NOMO-1 treated with dmso at 0.1 percent for 144 hours (cell line): ENCODE measurements at regions not wholly inside any gene's neighbourhood (a gene's known extent, or its start where the extent isn't known, plus 50 kb on each side); places are given as distances from the start of the nearest gene placed in this dataset.

Experiments
- DNase-seq: peaks from one replicate; lab custom pipeline; 2025; ENCODE audit not compliant: unreplicated experiment; lab: John Stamatoyannopoulos, UW

DNA sequence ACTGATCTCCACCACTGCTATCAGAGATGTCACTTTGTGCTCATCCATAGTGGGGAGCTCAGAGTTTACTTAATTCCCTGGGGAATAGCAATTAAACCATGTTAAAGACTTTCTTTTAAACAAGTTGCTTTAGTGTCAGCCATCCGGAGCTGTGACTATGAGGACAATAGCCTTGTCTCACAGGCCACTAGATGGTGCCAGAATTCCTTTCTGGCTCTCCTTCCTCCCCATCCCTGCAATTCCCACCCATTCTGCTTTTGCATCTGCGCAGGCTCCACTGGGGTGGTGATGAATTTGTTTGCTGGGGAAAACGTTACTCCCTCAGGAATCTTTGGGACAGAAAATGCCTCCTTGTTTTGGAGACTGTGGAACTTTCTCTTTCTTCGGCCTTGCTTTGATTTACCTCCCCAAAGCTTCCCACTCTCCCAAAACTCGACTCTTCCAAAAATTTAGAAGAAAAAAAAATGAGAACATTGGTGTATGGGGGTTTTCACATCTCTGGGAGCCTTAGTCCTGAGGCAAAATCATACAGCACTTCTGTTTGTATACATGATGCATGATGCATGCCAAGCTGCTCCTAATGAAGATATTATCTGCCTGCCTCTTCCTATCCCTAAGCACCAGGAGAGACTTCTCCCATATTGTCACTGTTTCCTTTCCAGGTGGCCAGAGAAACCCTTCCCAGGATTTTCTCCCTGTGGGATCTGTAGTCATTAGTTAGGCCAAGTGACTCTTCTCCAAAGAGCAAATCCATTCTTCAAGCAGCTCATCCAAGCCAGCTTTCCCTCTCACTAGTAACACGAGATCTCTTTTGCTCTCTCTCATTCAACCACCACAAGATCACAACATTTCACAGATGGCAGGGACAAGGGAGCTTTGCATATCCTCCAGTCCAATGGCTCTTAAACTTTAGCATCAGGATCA, 466.1 kb downstream of the TLR4 start:
- DNase-seq: no peak

DNA sequence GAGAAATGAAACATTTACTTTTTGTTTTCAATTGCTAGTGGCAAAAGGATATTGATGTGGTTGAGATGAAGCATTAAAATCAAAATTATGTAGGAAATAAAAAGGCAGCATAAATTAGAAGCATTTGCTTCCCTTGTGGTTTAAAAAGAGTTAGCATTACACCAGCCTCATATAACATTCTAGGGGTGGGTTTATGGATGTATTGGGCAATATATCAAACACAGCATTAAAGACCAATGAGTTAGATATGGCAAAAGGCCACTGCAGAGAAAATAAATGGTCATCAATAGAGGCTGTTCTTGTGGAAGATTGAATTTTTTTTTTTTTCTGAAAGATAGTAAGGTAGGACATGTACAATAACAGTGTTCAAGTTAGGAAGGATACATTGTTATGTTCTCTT, 473.0 kb downstream of the TLR4 start:
- no peak for DNase-seq

DNA sequence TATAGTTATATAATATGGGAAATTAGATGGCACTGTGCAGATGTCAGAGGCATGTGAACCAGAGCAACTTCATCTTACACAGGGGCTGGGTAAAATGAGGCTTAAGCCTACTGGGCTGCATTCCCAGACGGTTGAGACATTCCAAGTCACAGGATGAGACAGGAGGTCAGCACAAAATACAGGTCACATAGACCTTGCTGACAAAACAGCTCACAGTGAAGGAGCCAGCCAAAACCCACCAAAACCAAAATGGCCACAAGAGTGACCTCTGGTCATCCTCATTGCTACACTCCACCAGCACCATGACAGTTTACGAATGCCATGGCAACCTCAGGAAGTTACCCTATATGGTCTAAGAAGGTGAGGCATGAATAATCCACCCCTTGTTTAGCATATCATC, 479.4 kb downstream of the TLR4 start:
- DNase-seq: no peak

DNA sequence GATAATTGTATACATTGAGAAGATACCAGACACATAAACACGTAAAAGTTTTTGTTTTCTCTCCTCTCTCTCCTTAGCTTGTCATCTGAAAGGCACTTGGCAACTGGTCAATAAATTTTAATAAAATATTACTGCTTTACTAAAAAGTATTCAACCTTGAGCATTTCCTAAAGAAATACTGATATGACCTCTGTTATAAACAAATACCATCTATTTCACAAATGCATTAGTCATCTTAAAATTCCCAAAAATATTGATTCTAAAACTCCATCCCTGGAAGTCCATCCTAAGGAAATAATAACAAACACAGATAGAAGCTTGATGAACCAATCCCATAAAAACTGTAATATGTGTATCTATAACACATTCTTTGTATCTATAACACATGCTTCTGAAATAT, 483.2 kb downstream of the TLR4 start:
- DNase-seq: no peak

DNA sequence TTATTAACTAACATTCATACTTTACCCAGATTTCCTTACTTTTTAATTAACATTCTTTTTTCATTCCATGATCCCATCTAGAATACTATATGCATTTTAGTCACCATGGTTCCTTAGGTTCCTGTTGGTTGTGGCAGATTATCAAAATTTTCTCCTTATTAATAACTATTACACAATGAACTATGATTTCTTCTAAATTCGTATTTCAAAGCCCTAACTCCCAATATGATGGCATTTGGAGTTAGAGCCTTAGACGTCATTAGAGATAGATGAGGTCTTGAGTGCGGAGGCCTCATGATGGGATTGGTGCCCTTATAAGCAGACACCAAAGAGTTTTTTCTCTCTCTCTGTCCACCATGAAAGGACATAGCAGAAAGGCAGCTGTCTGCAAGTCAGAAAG, 485.4 kb downstream of the TLR4 start:
- DNase-seq: no peak

DNA sequence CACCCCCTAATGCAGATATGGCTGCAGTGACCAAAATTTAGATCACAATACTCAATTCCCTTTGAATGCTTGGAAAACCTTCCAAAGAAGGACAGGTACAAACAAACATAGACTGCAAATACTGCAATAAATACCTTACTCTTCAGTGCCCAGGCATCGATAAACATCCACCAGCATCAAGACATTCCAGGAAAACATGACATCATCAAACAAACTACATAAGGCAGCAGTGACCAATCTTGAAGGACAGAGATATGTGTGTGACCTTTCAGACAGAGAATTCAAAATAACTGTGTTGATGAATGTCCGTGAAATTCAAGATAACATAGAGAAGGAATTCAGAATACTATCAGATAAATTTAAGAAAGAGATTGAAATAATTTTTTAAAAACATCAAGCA, 488.6 kb downstream of the TLR4 start:
- DNase-seq: no peak

DNA sequence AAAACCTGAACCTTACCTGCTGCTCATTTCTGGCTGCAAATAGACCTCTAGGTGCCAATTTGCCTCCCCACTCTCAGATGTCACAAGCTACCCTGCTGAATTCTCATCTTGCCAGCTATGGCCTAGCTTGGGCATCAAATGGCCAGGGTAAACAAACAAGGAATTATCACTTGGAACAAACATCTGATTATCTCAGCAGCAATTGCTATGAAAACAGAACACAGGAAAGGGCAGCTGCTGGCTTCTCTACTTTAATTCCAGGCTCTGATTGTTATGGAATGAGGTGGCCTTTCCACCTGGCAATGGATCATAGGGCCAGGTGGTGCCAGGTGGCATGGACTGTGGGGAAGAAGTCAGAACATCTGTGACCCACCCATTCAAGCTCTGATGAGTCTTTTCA, 505.1 kb downstream of the TLR4 start:
- DNase-seq: no peak

DNA sequence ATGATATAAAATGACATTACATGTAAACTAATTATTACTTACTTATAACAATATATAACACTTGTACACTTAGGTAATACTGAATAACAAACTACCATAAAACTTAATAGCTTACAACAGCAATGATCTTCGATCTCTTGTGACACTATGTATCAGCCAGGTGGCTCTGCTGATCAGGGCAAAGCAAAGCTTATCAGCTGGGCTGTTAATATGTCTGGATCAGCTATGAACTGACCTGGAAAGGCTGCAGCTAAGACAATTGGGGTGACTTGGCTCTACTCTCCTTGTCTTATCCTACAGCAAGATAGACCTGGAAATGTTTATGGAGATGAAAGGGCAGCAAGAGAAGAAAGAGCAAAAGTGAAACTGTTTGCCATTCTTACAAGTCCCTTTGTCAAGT, 511.3 kb downstream of the TLR4 start:
- DNase-seq: no peak

DNA sequence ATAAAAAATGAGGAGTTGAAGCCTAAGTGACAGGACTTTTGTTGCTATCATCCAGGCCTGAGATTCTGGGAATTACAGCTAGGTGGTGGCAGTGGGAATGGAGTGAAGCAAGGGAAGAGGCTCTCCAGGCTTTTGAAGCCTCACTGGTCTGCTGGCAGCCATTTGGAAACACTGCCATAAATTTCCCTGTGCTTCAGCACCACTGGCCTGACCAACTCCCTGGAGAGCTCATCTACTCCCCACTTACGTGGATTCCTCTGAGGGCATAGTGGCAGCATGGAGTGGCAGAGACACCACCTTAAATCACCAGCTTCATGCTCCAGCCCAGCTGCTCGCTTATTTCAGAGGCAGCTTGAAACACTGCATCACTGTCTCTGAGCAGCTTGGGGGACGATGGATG, 518.2 kb downstream of the TLR4 start:
- DNase-seq: no peak

DNA sequence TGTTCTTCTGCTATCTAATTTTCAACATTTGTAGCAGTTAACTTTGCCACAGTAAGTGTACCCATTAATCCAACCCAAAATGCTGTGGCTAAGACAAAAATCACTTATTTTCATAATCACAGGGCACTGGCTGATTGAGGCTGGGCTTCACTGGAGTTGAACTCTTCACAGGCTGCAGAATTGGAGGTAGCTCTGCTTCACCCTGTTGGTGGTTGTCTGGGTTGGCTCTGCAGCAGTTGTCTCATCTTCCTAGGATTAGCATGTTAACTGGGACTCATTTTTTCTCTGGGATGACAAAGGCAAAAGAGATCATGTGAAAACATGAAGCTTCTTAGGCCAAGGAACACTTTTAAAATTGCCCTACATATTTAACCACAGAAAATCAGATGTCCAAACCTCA, 518.9 kb downstream of the TLR4 start:
- no peak for DNase-seq

DNA sequence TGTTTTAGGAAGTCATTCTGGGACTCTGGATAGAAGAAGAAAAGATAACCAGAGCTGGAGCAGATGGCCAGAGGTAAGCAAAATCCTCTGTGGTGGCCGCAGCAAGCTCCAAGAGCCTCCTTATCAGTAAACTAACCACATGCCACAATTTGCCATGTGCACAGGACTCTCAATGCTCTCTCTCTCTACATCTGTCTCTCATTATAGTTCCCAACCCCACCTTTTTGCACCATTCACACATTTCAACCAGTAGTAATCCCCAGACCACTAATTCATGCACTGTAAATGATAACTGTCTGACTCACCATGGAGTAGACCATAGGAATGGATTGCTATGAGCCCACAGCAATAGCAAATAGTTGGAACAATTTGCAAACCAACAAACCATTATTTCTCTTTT, 526.1 kb downstream of the TLR4 start:
- DNase-seq: no peak

DNA sequence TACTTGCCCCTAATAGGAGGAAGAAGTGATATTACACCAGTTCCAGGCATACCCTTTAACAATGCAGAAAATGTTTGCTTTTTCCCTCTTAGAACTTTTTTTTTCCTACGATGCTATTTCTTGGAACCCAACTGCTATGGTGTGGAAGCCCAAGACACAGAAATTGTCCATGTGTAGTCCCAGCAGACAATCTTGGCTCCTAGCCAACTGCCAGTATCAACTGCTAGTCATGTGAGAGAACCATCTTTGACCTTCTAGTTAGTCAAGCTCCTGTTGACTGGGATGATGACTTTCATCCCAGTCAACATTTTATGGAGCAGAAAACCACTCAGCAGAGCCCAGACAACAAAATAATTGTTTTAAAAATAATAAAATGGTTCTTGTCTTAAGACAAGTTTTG, 532.4 kb downstream of the TLR4 start:
- no peak for DNase-seq

DNA sequence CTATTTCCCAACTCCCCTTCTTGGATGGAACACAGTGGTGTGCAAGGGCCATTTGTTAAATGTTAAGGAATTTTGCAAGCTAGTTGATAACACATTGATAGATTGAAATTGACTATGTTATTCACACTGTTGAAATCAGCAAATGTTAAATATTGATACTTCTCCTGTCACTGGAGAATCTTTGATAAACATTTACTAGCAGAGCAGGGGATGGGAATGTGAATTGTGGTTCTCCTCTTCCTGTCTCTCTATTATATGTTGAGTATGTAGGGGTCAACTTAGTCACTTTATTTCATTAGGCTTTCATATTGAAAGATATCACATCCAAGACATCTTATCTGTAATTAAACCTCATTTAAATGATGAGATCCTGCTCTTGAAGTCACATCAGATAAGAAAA, 533.9 kb downstream of the TLR4 start:
- no peak for DNase-seq

DNA sequence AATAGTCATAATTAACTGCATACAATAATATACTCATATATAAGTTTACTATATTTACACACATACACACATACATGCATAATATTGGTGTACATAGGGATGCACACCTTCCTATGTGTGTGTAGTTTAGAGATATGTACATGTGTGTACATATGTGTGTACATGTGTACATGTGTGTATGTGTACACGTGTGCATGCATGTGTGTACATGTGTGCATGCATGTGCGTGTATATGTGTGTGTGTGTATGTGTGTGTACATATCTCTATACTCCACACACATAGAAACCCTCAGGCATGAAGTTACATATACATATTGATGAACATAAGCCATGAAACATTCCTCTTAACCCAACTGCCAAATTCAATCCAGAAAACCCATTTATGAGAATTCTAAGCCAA, 547.8 kb downstream of the TLR4 start:
- DNase-seq: no peak

DNA sequence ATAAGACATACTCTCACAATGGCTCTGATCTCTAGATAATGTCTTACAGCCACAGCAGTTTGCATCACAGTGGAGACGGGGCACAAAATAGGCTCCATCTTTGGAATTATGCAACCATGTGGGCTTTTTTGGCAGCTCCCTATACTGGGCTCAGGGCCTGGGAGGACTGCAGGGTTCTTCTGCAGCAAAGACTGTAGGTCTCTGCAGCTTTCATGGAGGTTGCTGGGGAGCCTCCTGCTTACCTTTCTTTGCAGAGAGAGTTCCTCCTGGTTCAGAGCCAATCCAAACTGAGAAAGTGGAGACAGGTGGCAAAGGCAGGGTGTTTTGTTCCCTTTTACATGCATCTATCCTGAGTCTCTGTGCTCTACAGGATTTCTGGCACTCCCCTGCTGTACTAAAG, 558.0 kb downstream of the TLR4 start:
- no peak for DNase-seq

DNA sequence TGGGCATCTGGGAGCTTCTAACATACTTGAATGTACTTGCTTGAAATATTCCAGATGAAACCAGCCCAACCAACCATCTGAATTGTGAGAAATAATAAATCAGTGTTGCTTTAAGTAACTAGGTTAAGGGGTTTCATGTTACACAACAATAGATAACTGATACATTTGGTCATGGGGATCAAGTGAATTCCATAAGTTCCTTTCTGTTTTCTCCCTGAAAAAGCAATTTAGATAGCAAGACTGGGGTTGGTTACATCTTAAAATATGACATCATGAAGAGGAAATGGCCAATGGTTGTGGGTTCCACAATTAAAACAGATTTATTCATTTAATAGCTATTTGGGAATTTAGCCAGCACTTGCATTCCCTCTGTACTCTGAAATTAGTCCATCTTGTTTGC, 559.7 kb downstream of the TLR4 start:
- DNase-seq: no peak

DNA sequence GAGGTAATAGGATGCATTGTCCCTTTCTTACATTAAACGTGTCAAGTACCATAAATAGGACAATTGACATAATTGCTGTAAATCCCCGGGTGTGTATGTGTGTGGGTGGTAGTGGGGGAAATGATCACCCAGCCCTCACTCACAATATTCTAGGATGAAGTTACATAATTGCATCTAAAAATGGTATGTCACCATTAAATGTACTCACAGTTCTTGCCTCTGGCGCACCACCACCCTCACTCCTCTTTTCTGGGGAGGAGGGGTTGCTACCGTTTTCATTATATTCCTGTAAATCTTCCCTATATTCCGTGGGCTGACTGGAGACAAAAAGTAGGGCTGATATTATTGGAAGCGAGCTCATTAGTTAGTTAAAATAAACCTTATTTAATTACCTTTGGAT, 563.8 kb downstream of the TLR4 start:
- DNase-seq: no peak

DNA sequence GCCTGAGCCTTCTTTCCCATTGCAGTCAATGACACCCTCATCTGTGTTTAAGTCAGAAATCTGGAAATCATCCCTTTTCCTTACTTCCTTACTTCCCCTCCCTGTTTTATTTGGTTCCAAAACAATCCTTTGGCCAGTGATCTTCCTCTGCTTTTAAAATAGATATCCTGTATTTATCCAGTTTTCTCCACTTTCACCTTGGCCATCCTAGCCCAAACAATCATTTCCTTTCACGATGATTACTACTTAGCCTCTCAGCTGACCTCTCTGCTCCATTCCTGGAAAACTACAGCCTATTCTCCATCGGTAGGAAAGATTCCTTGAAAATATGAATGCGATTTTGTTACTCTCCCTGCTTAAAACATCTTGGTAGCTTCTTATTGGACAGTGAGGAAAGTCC, 565.4 kb downstream of the TLR4 start:
- no peak for DNase-seq

DNA sequence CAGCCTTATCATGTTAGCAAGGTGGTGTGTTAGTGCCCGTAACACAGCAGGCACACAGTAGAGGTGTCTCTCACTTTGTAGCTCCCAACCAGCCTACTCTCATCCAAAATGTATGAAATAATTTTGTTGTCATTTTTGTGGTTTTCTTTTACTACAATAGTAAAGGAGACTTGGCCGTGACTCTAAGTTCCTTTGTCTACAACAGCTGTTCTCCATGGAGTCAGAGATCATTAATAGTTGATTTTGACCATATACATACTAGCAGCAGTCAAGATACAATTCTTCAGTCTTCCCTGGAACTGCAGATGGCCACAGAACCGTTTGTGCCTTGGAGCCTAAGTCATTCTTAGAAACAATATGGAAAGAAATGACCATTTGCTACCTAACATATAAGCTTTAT, 567.1 kb downstream of the TLR4 start:
- no peak for DNase-seq

DNA sequence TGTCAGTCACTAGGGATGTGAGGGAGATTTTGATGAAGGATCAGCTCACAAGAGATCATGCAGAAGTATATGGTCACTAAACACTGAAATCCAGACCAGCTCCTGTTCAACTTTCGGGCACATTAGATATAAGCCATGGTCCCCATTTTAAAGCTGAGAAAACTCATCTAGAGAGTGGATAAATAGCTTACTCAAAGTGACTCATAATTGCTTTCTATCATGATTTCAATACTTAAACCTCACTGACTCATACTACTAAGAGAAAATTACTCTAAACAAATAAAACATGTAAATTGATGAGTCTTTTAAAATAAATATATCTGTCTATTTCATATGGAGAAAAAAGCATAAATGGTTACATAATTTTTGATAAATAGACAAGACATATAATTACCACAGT, 567.7 kb downstream of the TLR4 start:
- DNase-seq: no peak

DNA sequence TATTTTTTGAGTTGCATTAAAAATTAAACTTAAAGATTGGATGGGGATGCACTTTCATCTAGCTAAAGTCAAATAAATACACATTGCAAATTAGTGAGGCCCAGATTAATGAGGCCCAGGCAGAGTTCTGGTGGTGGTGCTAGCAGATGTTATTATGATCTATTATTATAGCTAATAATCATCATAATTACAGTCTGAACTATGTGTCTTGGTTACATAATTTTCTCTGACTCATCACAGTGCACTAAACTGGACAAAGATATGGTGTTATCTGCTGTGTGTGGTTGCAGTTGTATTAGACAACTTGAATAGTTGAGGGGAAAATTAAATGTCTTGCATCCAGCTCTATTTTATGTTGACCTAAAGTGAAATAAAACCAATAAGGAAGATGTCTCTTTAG, 568.8 kb downstream of the TLR4 start:
- no peak for DNase-seq

DNA sequence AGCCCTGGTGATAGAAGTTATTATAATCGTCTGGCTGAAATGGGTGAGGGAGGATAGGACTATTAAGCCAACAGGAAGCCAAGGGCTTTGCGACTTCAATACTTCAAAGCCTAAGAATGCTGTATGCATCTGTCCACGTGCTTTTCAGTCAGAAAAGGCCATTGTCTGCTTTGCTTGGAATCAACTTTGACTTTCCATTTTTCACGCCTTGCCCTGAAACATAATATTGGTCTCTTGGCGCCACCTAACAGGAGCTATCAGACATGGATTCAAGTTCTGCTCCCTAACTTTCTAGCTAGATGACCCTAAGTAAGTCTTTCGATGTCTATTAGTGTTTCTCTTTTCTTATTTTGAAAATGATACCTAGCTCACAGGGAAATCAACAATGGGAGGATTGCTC, 572.6 kb downstream of the TLR4 start:
- DNase-seq: no peak

DNA sequence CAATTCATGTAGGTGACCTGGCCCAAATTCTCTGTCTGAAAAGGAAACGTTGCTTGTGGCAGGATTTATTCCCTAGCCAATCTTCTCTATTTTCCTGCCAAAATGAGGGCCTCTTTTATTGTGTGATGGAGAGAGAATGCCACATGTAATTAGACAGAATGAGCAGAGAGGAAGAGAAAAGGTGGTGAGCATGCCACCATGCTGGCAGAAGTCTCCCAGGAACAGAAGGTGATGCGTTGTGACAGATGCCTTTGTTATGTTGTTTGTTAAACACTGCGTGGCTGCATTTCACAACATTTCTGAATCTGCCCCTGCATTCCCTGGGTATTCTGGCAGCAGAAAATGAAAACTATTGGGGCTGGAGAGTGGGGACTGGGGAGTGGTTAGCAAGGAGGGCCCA, 577.6 kb downstream of the TLR4 start:
- DNase-seq: no peak
